ENCODE measurements at regions not wholly inside any gene's neighbourhood (a gene's known extent, or its start where the extent isn't known, plus 50 kb on each side); places are given as distances from the start of the nearest gene placed in this dataset.

GRCh38 chr6:139663996-139664395 lies 289.5 kb upstream of the CITED2 start:
- TF ChIP-seq CTCF (IDR thresholded peaks at IDR 0.05; ENCODE audit: low read depth, low read length) (no peak), POLR2A (IDR thresholded peaks at IDR 0.05; ENCODE audit: extremely low read depth, insufficient read length) (no peak), MYC (IDR thresholded peaks at IDR 0.05; ENCODE audit: low read depth, low read length) (no peak)
